HG02885 (cell line): ENCODE measurements at regions not wholly inside any gene's neighbourhood (a gene's known extent, or its start where the extent isn't known, plus 50 kb on each side); places are given as distances from the start of the nearest gene placed in this dataset.

ENCODE experiments used
- ATAC-seq: cut with Tn5 transposase; IDR thresholded peaks from one replicate; pipeline ENCODE4 v1.9.1; 2021; ENCODE audit warnings: mild to moderate bottlenecking; ENCODE audit not compliant: unreplicated experiment, poor library complexity

DNA sequence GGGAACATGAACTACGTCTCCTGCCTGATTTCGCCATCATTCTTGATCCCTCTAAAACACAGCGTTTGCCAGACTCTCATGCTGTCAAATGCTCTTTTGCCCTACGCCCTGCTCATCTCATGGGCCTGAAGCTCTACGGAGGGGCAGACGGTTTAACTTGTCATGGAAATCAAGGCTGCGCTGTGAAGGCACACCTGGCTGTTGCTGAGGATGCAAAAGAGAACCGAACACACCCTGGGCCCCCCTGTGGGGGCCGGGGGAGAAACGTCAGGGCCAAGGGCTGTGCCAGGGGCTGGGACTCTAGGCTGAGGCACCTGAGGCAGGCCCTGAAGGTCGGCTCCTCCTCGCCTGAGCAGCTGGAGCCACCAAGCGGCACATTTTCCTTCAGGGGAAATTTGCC, 957.2 kb downstream of the BRD1 start:
- ATAC-seq, result no peak

DNA sequence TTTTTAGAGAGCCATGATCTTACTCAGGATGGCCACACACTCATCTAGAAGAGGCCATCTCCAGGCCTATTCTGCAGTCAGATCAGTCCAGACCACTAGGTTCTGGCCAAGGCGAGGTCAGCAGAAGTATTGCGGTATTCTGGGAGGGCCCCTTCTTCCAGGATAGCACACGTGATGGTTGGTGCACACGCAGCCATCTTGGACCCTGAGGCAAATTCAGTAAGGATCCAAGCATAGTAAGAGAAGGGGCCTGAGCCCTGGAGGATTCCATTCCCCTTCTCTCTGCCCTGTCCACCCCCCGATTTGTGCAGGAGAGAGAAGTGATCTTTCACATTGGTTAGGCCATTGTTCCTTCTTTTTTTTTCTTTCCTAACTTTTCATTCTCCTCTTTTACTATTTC, 957.9 kb downstream of the BRD1 start:
- ATAC-seq, result no peak

GRCh38 chr22:48869161-48869560, 958.5 kb downstream of the BRD1 start:
- ATAC-seq, result no peak

DNA sequence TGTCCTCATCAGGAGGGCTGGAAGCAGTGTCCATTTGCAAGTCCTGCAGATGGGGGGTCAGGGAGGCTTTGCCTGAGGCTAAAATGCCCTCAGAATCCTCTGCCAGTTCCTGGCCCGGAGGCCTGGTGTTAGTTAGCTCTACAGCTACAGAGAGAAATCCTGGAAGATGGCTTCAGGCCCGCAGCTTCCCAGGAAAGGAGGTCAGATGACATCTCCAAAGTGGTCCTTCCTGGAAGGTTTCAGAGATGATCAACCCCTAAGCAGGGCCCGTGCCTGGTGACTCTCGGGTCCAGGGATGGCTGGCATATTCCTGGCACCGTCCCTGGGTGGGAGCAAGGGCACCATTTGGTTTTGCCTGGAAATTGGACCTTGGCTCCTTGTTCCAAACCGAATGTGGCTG, 959.1 kb downstream of the BRD1 start:
- ATAC-seq, result no peak

GRCh38 chr22:48867891-48868290, 959.8 kb downstream of the BRD1 start:
- no peak for ATAC-seq

DNA sequence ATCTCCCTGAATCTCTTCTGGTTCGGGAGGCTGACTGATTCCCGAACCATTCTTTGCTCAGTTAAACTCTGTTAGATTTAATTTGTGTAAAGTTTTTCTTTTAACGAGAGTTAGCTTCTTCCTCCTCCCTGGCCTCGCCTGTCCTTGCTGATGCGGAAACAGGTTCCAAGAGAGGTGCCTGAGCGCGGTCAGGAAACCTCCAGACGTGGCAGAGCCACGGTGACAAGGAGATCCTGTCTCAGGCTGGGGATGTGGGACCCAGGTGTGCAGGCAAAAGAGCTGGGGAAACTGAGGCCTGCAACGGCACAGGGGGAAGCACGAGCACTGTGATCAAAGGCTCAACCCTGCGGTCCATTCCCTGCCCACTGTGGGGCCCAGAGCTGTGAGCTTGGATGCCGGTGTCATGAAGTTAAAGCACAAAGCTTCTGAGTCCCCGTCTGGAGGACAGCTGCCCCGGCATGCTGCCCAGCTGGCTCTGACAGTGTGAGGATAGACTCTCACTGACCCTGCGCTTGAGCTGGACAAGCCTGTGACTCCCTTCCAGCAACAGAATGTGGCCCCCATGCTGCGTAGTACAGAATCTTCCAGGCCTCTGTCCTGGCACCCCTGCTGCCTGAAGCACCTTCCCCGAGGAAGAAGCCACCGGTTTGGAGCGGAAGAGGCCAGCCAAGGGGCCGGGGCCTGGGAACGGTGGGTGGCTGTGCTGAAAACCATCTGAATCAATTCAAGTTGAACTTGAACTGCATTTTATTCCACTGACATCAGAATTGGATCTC, 960.6 kb downstream of the BRD1 start:
- no peak for ATAC-seq

GRCh38 chr22:48864748-48865147, 962.9 kb downstream of the BRD1 start:
- ATAC-seq, result no peak

DNA sequence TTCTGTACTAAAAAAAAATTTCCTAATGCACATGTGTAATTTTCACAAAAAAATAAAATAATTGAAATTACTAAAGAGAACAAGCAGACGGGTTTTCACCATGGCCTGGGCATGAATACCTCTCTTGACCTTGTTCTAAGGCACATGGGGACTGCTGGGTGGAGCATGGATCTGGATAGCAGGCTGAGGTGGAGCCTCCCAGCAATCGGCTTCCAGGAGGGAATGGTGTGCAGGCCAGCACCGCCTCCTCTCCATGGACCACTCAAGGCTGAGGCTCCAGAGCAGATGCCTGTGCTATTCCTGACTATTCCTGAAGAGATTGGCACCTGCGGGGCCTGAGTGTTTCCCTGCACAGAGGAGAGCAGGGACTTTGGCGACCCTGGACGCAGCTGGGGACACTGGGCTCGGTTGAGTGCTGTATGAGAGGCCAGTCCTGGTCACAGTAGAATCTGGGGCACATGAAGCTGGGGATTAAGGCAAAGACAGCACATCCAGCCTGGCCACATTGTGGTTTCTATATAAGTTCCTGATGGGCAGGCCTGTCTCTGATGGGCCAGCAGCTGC, 963.6 kb downstream of the BRD1 start:
- no peak for ATAC-seq

DNA sequence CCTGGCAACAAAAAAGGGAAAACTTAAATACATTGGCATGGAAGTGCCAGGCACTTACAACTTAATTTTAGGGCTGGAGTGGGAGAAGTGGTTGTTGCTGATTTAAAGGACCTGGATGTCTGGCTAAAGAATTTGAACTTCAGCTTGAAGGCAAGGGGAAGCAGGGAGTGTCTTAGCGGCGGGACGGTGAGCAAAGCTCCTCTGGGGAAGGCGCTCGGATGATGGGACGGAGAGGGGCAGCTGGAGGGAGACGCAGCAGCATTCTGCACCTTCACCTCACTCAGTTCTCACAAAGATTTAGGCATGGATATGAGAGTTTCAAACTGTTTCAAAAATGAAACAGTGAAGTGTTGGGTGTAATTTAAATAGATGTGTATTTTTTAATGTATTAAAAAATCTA, 967.1 kb downstream of the BRD1 start:
- no peak for ATAC-seq

GRCh38 chr22:48858856-48859255, 968.8 kb downstream of the BRD1 start:
- ATAC-seq, result no peak

GRCh38 chr22:48858121-48858520, 969.6 kb downstream of the BRD1 start:
- no peak for ATAC-seq

GRCh38 chr22:48857202-48857805, 970.4 kb downstream of the BRD1 start:
- ATAC-seq, result no peak

- no peak for ATAC-seq
Observed at GRCh38 chr22:48856308-48856615, 971.4 kb downstream of the BRD1 start.

DNA sequence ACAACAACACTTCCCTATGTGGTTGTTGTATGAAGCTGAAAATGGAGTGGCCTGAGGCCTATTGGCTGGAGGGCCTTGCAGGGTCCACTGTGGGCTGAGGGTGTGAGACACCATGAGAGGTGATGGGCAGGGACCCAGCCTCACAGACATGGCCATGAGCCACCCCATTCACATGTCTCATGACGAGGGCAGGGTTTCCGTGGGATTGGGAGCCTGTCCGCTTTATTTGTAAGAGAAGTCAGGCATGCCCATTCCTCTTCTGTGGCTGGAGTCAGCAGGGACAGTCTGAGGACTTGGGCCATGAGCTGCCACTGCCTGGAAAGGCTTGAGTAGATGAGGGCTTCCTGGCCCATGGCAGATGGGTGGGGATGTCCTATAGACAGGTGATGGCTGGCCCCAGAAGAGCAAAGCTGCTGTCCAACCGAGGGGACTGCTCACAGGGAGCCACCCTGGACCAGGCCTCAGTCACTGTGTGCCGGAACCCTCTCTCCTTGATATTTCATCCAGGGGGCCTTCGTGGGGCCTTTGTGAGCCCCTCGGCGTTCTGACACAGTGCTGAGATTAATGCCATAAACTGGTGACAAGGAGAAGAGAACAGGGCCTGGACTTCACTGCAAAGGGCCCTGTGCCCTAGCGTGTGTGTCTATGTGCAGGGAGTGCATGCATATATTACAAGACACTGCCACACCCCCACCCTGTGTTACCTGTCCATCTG, 971.9 kb downstream of the BRD1 start:
- ATAC-seq, result no peak

- ATAC-seq, result no peak
Observed at GRCh38 chr22:48855013-48855412, 972.7 kb downstream of the BRD1 start.

DNA sequence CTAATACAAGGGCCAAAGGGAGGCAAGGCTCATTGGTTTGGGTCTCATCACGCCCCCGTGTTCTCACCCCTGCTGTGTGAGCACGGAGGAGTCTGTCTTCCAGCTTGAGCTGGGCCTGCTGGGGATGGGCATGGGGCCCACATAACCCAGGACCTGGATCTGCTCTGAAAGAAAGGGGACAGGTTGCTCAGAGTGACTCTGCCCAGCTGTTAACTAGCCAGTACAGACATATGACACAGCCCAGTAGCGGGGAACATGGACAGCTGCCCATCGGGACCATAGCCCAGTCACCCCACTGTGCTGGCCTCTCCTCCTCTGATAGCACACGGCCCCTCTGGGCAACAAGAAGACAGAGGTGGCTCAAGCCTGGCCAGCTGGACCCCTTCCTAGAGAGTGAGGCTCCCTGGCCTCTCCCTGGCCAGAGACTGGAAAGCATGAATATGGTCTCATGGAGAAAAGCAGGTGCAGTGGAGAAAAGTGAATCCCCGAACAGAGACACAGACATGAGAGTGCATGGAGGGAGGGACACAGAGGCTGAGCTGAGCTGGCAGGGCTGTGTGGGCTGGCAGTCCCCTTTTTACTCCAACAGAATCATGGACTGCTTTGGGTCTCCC, 973.9 kb downstream of the BRD1 start:
- no peak for ATAC-seq

- ATAC-seq, result no peak
Observed at GRCh38 chr22:48851933-48852549, 975.6 kb downstream of the BRD1 start.

DNA sequence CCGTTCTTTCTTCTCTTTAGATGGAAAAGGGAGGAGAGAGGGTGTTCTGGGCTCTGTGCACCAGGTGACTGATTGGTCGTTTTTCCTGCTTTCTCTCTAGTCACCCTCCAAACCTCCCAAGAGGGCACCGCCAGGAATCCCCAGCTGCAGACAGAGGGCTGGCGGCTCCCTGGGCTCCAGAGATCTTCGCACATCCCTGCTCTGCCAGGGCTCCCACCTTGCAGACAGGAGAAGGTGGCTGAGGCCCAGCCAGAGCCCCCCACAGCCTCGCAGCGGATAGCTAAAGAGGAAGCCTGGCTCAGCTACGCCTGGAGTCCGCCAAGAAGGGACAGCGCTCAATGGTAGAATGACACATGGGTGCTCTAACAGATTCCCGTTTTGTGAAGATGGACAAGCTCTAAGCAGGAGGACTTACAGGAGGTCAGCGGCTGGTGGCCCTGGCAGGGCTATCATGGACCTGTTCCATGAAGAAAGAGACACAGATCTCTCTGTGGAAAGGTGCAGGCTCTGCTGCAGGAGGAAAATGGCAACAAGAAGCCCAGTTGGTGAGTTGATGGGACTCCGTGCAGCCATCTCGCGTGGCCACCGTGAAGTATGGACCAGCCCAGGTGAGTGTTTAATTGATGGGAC, 976.9 kb downstream of the BRD1 start:
- ATAC-seq, result no peak

DNA sequence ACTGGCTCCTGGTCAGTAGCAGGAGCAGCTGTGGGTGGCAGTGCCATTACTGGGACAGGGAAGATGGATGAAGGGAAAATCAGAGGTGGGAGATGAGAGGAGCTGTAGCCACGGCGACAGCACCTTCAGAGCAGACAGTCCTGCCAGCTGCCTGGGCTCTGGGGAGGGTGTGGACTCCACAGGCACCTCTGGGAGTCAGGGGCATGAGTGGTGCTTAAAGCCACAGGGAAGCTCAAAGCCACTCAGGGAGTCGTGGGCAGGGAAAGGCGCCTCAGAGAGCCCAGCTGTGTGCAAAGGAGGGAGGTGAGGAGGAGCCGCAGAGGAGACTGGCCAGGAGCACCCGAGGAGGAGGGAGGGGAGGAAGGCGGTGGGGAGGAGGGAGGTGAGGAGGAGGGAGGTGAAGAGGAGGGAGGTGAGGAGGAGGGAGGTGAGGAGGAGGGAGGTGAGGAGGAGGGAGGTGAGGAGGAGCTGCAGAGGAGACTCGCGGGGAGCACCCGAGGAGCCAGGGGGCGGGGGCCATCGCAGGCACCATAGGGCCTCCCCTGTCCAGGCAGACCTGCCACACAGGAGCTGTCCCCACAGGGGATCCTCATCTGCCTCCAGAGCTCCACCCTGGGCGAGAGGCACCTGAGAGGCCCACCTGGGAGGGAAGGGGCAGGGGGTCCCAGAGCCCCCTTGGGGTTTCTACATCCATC, 977.6 kb downstream of the BRD1 start:
- ATAC-seq, result no peak
